Calu3 (cell line): ENCODE measurements at regions not wholly inside any gene's neighbourhood (a gene's known extent, or its start where the extent isn't known, plus 50 kb on each side); places are given as distances from the start of the nearest gene placed in this dataset.

Experiments
- BruUV-seq: library from RNA; stranded (reverse); fragments of 400-500 nt; replicated peaks from 2 replicates; lab custom pipeline; 2021; lab: Mats Ljungman, UMichigan
- CTCF ChIA-PET: fragments of 300-600 bp; sonication (Branson Sonifier 250); formaldehyde crosslinking; loops from one replicate; lab custom pipeline; 2022; ENCODE audit warnings: antibody characterized with exemption; lab: Charles Lee
- DNase-seq: peaks from one replicate; pipeline ENCODE4 v3.0.0; 2022
- H3K27ac Mint-ChIP-seq: one replicate; pipeline ENCODE4 v1.8.0; 2022; ENCODE audit warnings: mixed read lengths; ENCODE audit not compliant: unreplicated experiment
- H3K27me3 Mint-ChIP-seq: one replicate; pipeline ENCODE4 v1.8.0; 2022; ENCODE audit warnings: mixed read lengths; ENCODE audit not compliant: unreplicated experiment
- H3K36me3 Mint-ChIP-seq: one replicate; pipeline ENCODE4 v1.8.0; 2022; ENCODE audit warnings: mild to moderate bottlenecking, moderate library complexity, mixed read lengths; ENCODE audit not compliant: insufficient read depth, unreplicated experiment
- H3K4me1 Mint-ChIP-seq: one replicate; pipeline ENCODE4 v1.8.0; 2022; ENCODE audit warnings: mild to moderate bottlenecking, low read depth, mixed read lengths; ENCODE audit not compliant: unreplicated experiment
- H3K4me3 Mint-ChIP-seq: one replicate; pipeline ENCODE4 v1.8.0; 2022; ENCODE audit warnings: mild to moderate bottlenecking, low read depth, moderate library complexity, mixed read lengths; ENCODE audit not compliant: unreplicated experiment
- H3K9me3 Mint-ChIP-seq: one replicate; pipeline ENCODE4 v1.8.0; 2022; ENCODE audit warnings: low read depth, mixed read lengths; ENCODE audit not compliant: unreplicated experiment
- CTCF ChIP-seq: fragments of 200-600 bp; IDR thresholded peaks from one replicate; pipeline ENCODE4 v1.8.0; 2022; ENCODE audit warnings: antibody characterized with exemption; ENCODE audit not compliant: unreplicated experiment
- intact Hi-C: fragments of 100-400 bp; cut with micrococcal nuclease; formaldehyde crosslinking; loops from one replicate; pipeline ENCODE4 v1.10.0; 2022; ENCODE audit not compliant: unreplicated experiment

GRCh38 chr13:111037927-111038326 is 77.2 kb upstream of the ARHGEF7 start:
- no TSS peak for BruUV-seq
- intact Hi-C loops = no loop called here
- Mint-ChIP-seq H3K27ac (no peak overlapping the region), H3K27me3 (no peaks in the 10 kb centered on the region), H3K4me3 (no peak overlapping the region), H3K4me1 (no peaks in the 10 kb centered on the region), H3K36me3 (no peaks in the 10 kb centered on the region), H3K9me3 (no peaks in the 10 kb centered on the region)
- DNase-seq = no peak
- no peak for TF ChIP-seq CTCF
- CTCF ChIA-PET = no interaction called here

- Mint-ChIP-seq H3K9me3 (no peaks in the 10 kb centered on the region), H3K27me3 (no peaks in the 10 kb centered on the region), H3K36me3 (no peaks in the 10 kb centered on the region), H3K4me3 (no peak overlapping the region), H3K27ac (no peak overlapping the region), H3K4me1 (no peaks in the 10 kb centered on the region)
- CTCF ChIA-PET = no interaction called here
- no TSS peak for BruUV-seq
- intact Hi-C loops = no loop called here
- no peak for DNase-seq
- TF ChIP-seq CTCF = no peak
These were observed 78.4 kb upstream of the ARHGEF7 start for GRCh38 chr13:111036665-111037064.

GRCh38 chr13:111035861-111036260 is 79.2 kb upstream of the ARHGEF7 start:
- Mint-ChIP-seq H3K9me3 (no peaks in the 10 kb centered on the region), H3K27ac (no peak overlapping the region), H3K27me3 (no peaks in the 10 kb centered on the region), H3K36me3 (no peaks in the 10 kb centered on the region), H3K4me3 (no peak overlapping the region), H3K4me1 (no peaks in the 10 kb centered on the region)
- intact Hi-C loops = no loop called here
- no peak for TF ChIP-seq CTCF
- BruUV-seq = no TSS peak
- no peak for DNase-seq
- CTCF ChIA-PET = no interaction called here

DNA sequence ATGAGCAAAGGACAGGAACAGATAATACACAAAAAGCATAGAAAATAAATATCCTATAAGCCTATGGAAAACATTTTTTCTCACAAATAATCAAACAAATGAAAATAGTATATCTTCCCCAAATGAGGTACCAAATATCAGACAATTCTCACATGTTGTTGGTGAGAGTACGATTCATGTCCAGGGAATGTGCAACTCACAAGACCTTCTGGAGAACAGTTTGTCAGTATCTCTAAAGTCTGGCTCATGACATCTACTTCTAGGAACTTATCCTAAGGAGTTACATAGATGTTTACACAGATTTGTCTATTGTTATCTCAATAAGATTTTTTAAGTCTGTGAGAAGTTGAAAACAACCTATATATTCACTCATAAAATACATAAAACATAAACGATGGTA is 80.3 kb upstream of the ARHGEF7 start:
- no peak overlapping the region for H3K27ac Mint-ChIP-seq
- BruUV-seq = no TSS peak
- CTCF ChIA-PET = no interaction called here
- no peaks in the 10 kb centered on the region for H3K9me3 Mint-ChIP-seq
- intact Hi-C loops = no loop called here
- no peaks in the 10 kb centered on the region for H3K4me1 Mint-ChIP-seq
- no peak for DNase-seq
- no peaks in the 10 kb centered on the region for H3K36me3 Mint-ChIP-seq
- H3K4me3 Mint-ChIP-seq = no peak overlapping the region
- no peaks in the 10 kb centered on the region for H3K27me3 Mint-ChIP-seq
- TF ChIP-seq CTCF = no peak
